ENCODE measurements at regions not wholly inside any gene's neighbourhood (a gene's known extent, or its start where the extent isn't known, plus 50 kb on each side); places are given as distances from the start of the nearest gene placed in this dataset.
A peak's percentile ranks its signal among the peaks of the same experiment; 100 is the strongest.
"Not testable (repeated sequence)": the region's sequence is repeated elsewhere in the genome, so short reads cannot be mapped to it uniquely, and the experiment has no call there.

DNA sequence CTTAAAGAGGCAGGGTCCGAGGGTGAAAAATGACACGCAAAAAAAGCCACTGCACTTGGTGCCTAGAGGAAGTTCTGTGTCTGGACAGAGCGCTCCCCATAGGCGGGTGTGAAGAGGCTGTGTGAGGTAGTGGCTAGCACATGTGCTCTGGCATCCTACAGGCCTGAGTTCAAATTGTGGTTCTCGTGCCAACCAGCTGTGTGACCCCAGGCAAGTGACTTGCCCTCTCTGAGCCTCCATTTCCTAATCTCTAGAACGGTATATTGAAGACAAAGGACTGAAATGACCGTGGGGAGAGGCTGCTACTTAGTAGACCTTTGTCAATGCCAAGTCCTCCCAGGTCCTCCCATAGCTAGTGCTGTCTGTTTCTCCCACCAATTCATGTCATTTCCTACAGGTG lies 79.1 kb upstream of the MYL10 start:
- DNase-seq (ENCODE audit: low read depth) = no peak

DNA sequence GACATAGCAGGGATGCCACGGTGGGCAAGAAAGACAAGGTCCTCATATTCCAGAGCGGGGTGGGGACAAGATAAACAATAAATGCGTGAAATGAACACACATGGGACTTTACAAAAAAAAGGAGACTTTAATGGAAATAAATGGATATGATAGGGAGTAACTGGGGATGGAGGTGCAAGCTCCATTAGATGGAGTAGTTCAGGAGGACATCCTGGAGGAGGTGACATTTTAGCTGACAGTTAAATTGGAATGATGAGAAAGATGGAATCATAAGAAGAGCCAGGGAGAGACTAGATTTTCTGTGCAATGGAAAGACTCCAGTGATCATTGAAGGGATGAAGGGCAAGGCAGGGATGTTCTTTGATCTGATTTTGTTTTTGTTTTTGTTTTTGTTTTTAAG lies 83.6 kb upstream of the MYL10 start:
- DNase-seq (ENCODE audit: low read depth) = no peak

DNA sequence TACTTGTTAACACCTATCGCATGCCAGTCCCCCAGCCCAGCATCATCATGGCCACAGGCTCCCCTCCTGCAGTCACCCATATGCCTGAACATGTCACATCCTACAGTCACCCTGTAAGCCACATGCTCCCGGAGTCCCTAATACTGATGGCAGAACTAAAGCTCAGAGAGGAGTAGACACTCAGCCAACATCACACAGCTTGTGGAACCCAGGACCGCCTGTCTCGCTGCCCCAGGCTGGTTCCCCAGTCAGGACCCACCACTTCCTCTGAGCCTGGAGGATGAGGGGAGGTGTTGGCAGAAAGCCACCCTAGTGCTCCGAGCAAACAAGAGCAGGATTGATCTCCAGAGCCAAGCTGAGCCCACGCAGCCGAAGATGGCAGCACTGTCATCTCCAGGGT lies 85.0 kb upstream of the MYL10 start:
- no peak for DNase-seq (ENCODE audit: low read depth)

DNA sequence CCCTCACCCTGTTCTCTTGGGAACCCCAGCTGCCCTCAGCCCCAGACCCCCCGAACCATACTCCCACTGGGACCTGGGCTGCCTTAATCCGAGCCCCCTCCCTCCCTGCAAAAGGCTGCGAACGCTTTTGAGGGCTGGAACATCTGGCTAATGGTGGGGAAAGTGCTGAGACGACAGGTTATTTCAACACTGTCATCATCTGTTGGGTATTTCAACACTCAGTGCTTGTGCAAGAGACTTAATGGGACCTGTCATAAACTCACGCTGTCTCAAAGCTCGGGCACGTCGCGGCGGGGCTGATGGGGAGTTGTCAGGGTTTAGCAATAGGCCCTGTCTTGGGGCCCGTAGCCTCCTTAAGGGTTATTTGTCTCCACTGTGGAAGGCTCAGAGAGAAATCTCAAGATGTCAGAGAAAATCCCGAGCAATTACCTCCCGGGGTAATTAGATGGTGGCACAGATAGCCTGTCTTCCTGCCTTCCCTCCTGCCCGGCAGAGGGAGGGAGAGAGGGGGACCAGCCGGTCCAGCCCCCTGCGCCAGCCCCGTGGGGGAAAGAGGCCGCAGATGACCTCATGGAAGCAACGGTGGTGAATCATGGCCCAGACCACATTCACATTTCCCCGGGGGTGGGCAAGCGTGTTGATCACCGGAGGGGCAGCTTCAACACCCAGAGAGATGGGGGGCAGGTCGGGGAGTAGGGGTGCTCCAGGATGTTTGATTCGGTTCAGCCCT lies 88.7 kb upstream of the MYL10 start:
- no peak for DNase-seq (ENCODE audit: low read depth)

DNA sequence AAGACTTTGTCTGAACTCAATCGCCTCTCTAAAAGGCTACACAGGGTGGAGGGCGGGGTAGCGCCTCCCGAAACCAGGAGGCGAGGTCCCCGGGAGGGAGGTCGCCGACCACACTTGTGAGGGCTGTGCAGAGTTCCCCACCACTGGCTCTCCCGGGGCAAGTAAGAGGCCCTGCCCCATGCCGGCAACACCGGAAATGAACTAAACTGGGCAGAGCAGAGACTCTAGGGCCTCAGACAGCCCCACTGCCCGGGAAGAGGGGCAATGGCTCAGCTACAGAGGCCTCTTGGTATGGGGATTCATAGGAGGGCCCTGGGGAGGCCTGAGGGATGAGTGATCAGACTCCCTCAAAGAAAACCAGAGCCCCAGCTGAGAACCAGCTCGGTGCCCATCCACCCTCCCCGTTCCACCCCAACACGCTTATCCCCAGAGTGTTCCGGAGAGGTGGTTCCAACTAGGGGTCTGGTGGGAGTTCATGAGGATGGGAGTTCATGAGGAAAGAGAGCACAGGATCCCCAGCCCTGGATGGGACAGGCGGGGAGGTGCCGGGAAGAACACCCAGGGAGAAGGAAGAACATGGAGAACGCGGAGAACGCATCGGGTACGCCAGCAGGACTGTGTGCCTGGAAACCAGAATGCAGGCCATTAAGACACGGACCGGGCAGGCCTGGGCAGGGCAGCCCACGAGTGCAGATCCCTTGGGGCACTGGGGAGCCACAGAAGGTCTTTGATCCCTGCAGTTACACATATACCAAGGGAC lies 89.4 kb upstream of the MYL10 start:
- no peak for DNase-seq (ENCODE audit: low read depth)

- DNase-seq (ENCODE audit: low read depth) = no peak
Observed at GRCh38 chr7:101719123-101719470, 90.0 kb upstream of the MYL10 start.

GRCh38 chr7:101720324-101720723 lies 91.2 kb upstream of the MYL10 start:
- DNase-seq (ENCODE audit: low read depth) = no peak

DNA sequence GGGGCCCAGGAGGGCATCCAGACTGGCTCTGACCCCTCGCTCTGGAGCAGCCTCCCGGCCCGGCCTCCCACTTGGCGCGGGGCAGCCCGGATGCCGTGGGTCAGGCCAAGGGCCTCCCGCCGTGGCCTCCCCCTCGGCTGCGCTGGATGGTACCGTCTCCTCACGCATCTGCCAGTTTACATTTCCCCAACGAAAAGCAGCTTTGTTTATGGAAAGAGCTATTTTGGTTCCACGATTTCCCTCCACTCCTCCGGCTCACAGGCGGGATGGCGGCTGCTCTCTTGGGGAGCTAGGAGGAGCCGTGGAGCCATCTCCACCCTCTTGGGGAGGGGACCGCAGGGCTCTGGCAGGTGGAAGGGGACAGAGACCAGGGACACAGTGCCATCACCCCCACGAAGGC lies 93.2 kb upstream of the MYL10 start:
- DNase-seq (ENCODE audit: low read depth) = no peak

GRCh38 chr7:101723835-101724234 lies 93.6 kb upstream of the CUX1 start:
- DNase-seq (ENCODE audit: low read depth) = no peak

DNA sequence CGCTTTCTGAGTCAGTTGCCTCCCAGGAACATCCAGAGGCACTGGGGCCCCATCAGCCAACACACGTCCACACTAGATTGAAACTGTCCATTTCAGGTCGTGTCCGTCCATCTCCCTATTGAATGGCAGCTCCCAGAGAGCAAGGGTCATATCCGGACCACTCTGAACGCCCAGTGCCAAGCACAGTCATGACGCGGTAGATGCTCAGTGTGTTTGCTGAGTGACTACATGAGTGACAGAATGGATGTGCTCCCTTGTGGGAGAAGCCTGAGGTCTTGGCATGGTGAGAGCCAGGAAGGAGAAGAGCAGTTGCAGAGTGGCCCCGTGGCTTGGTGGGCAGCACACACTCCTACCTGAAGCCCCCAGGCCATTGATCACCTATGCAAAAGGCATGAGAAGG lies 92.5 kb upstream of the CUX1 start:
- no peak for DNase-seq (ENCODE audit: low read depth)

DNA sequence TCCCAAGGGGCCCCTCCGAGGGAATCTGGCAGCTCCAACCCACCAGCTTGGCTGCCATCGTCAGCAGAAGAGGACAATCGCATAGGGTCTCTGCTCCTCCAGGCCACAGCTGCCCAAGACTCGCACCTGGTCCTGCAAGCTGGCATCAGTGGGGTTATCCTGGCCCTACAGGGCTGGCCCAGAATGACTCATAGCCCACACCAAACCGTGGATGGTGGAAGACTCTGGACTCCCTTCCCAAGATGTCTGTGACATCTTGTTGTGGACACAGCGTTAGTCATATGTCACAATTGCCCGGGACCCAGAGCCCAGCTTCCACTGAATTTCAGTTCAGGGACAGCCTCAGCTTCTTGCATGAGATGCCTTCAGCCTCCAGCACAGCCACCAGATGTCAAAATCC lies 91.5 kb upstream of the CUX1 start:
- DNase-seq (ENCODE audit: low read depth) = no peak

- DNase-seq (ENCODE audit: low read depth) = no peak
Observed at GRCh38 chr7:101727184-101727583, 90.2 kb upstream of the CUX1 start.

GRCh38 chr7:101728128-101728527 lies 89.3 kb upstream of the CUX1 start:
- no peak for DNase-seq (ENCODE audit: low read depth)

- DNase-seq (ENCODE audit: low read depth) = not testable (repeated sequence)
Observed at GRCh38 chr7:101728873-101729240, 88.6 kb upstream of the CUX1 start.

GRCh38 chr7:101729241-101729883 lies 88.1 kb upstream of the CUX1 start:
- DNase-seq (ENCODE audit: low read depth) = peak; percentile 40

DNA sequence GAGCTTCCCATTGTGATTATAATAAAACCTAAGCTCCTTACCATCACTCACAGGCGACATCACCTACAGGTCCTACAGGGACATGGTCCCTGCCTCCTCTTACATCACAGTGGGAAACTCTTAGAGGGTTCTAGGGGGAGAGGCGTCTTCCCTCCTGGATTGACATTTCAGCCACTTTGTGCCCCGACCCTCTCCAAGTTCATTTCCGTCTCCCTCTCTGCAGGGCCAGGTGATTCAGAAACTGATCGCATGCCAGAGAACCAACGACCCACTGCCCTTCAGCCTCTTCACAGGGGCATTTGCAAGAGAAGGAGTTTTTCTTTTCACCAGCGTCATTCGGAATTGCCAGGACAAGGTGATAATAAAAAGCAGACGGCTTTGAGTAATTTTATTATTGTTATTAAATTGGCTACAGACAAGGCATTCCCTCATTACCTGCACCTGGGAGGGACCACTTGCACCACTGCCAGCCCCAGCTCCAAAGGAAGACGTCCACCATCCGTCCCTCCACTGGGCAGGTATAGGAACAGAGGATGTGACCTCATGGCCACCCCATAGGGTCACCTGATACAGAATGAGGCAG lies 85.8 kb upstream of the CUX1 start:
- no peak for DNase-seq (ENCODE audit: low read depth)

DNA sequence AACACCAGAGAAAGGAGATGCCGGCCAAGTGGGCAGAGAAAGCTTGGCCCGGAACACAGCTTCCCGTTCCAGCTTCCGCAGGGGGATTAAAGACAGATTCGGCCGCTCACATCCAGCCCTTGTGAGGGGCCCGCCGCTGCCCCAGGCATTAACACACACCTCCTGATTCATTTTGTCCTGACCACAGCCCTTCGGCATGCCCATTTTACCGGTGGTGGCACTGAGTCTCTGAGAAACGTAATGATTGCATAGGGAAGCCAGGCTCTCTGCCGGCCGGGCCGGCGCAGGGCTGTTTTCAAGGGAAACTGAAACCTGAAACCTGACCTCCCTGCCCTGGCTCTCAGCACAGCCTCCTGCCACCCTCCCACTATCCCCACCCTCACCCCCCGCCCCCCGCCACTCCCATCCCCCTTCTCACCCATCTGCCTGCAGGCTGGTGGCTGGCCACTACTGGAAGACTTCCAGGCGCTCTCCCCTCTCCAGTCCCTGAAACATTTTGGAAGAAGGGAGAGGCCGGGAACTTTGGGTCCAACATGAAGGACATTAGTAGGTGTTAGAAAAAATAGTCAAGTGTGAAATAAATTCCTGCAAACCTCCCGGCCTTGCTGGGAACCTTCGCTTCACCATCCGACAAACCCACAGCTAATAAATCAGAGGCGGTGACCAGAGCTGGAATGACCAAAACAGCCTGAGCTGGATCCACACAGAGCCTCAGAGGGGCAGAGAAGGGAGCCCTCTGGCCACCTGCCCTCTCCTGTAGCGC lies 83.5 kb upstream of the CUX1 start:
- peak; percentile 16 for DNase-seq (ENCODE audit: low read depth)

GRCh38 chr7:101736084-101736483 lies 81.3 kb upstream of the CUX1 start:
- DNase-seq (ENCODE audit: low read depth) = no peak

DNA sequence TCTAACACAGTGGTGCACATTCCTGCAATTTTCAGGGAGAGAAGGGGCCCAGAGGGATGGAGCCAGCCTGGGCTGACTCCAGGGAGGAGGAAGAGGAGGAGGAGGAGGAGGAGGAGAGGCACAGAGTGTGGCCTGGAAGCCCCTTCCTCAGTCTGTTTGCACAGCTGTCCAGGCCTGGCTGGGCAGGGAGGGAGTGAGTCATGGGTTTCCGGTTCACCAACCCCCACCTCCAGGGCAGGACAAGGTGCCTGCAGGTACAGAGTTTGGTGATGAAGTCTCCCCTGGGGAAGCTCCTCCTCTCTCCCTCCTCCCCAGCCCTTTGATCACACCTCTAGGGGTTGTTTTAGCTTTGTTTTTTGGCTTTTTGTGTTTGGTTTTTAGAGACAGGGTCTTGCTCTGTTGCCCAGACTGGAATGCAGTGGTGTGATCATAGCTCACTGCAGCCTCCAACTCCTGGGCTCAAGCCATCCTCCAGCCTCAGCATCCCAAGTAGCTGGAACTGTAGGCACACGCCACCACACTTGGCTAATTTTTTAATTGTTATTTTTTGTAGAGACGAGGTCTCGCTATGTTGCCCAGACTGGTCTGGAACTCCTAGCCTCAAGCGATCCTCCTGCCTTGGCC lies 77.5 kb upstream of the CUX1 start:
- DNase-seq (ENCODE audit: low read depth) = no peak

- DNase-seq (ENCODE audit: low read depth) = no peak
Observed at GRCh38 chr7:101740981-101741725, 76.3 kb upstream of the CUX1 start.
